ENCODE measurements at regions not wholly inside any gene's neighbourhood (a gene's known extent, or its start where the extent isn't known, plus 50 kb on each side); places are given as distances from the start of the nearest gene placed in this dataset.

- intact Hi-C loops (cut with DNase I), result no loop called here
- no peaks in the 10 kb centered on the region for H3K9me3 ChIP-seq
These were observed 221.8 kb upstream of the RPS6KA3 start for GRCh38 chrX:20488473-20488872.

GRCh38 chrX:20487227-20487626 lies 220.5 kb upstream of the RPS6KA3 start:
- no peak for DNase-seq (ENCODE audit: extremely low spot score in 2 of 2)
- no peaks in the 10 kb centered on the region for H3K4me1 ChIP-seq
- no peaks in the 10 kb centered on the region for H3K27me3 ChIP-seq
- no peaks in the 10 kb centered on the region for H3K9me3 ChIP-seq
- H3K36me3 ChIP-seq, result no peaks in the 10 kb centered on the region
- no peak overlapping the region for H3K27ac ChIP-seq
- intact Hi-C loops (cut with DNase I), result no loop called here
- TF ChIP-seq POLR2A (IDR thresholded peaks at IDR 0.05), result no peak
- no peak for TF ChIP-seq POLR2AphosphoS5 (IDR thresholded peaks at IDR 0.05; ENCODE audit: insufficient read depth in 1 of 2, low read depth in 1 of 2)
- TF ChIP-seq CTCF (IDR thresholded peaks at IDR 0.05), result no peak
- H3K4me3 ChIP-seq, result no peak overlapping the region

More at GRCh38 chrX:20488473-20488872, 221.8 kb upstream of the RPS6KA3 start:
- Histone ChIP-seq H3K4me3 (no peak overlapping the region), H3K4me1 (no peaks in the 10 kb centered on the region), H3K27ac (no peak overlapping the region), H3K27me3 (no peaks in the 10 kb centered on the region), H3K36me3 (no peaks in the 10 kb centered on the region)
- TF ChIP-seq CTCF (IDR thresholded peaks at IDR 0.05), result no peak
- no peak for TF ChIP-seq POLR2AphosphoS5 (IDR thresholded peaks at IDR 0.05; ENCODE audit: insufficient read depth in 1 of 2, low read depth in 1 of 2)
- no peak for TF ChIP-seq POLR2A (IDR thresholded peaks at IDR 0.05)
- no peak for DNase-seq (ENCODE audit: extremely low spot score in 2 of 2)

GRCh38 chrX:20481632-20482031 lies 214.9 kb upstream of the RPS6KA3 start:
- Histone ChIP-seq H3K9me3 (no peaks in the 10 kb centered on the region), H3K27ac (no peak overlapping the region), H3K4me1 (no peaks in the 10 kb centered on the region), H3K4me3 (no peak overlapping the region), H3K36me3 (no peaks in the 10 kb centered on the region), H3K27me3 (no peaks in the 10 kb centered on the region)
- DNase-seq (ENCODE audit: extremely low spot score in 2 of 2), result no peak
- TF ChIP-seq CTCF (IDR thresholded peaks at IDR 0.05) (no peak), POLR2A (IDR thresholded peaks at IDR 0.05) (no peak), POLR2AphosphoS5 (IDR thresholded peaks at IDR 0.05; ENCODE audit: insufficient read depth in 1 of 2, low read depth in 1 of 2) (no peak)
- intact Hi-C loops (cut with DNase I), result no loop called here

GRCh38 chrX:20479896-20480295 lies 213.2 kb upstream of the RPS6KA3 start:
- Histone ChIP-seq H3K27me3 (no peaks in the 10 kb centered on the region), H3K36me3 (no peaks in the 10 kb centered on the region), H3K27ac (no peak overlapping the region), H3K4me3 (no peak overlapping the region), H3K4me1 (no peaks in the 10 kb centered on the region), H3K9me3 (no peaks in the 10 kb centered on the region)
- DNase-seq (ENCODE audit: extremely low spot score in 2 of 2), result no peak
- no peak for TF ChIP-seq POLR2A (IDR thresholded peaks at IDR 0.05)
- TF ChIP-seq CTCF (IDR thresholded peaks at IDR 0.05), result no peak
- intact Hi-C loops (cut with DNase I), result no loop called here

- Histone ChIP-seq H3K27ac (no peak overlapping the region), H3K4me1 (no peaks in the 10 kb centered on the region), H3K4me3 (no peak overlapping the region), H3K36me3 (no peaks in the 10 kb centered on the region), H3K9me3 (no peaks in the 10 kb centered on the region), H3K27me3 (no peaks in the 10 kb centered on the region)
- DNase-seq (ENCODE audit: extremely low spot score in 2 of 2), result no peak
- TF ChIP-seq POLR2A (IDR thresholded peaks at IDR 0.05) (no peak), CTCF (IDR thresholded peaks at IDR 0.05) (no peak)
- intact Hi-C loops (cut with DNase I), result no loop called here
These were observed 212.3 kb upstream of the RPS6KA3 start for GRCh38 chrX:20479048-20479447.
